ENCODE measurements at regions not wholly inside any gene's neighbourhood (a gene's known extent, or its start where the extent isn't known, plus 50 kb on each side); places are given as distances from the start of the nearest gene placed in this dataset.

GRCh38 chr4:128558896-128559679 lies 250.4 kb upstream of the JADE1 start:
- Mint-ChIP-seq H3K4me3 (ENCODE audit: low read depth) (no peak overlapping the region), H3K9me3 (no peaks in the 10 kb centered on the region), H3K36me3 (ENCODE audit: low read depth) (no peaks in the 10 kb centered on the region), H3K4me1 (ENCODE audit: low read depth) (peaks cover 1% of the 10 kb centered on the region), H3K27ac (no peak overlapping the region), H3K27me3 (ENCODE audit: low read depth) (no peaks in the 10 kb centered on the region)
- intact Hi-C loops (cut with micrococcal nuclease), result loop anchor here (10.0 kb wide), 2 partner anchors 306 to 364 kb away; no protein-coding TSS in a partner anchor
- DNase-seq (ENCODE audit: low spot score), result no peak

- no peaks in the 10 kb centered on the region for H3K9me3 Mint-ChIP-seq
- no peaks in the 10 kb centered on the region for H3K36me3 Mint-ChIP-seq (ENCODE audit: low read depth)
- DNase-seq (ENCODE audit: low spot score), result no peak
- peaks cover 9% of the 10 kb centered on the region for H3K4me1 Mint-ChIP-seq (ENCODE audit: low read depth)
- no peak overlapping the region for H3K27ac Mint-ChIP-seq
- intact Hi-C loops (cut with micrococcal nuclease), result loop anchor here (10.0 kb wide), 2 partner anchors 308 to 362 kb away; no protein-coding TSS in a partner anchor
- H3K4me3 Mint-ChIP-seq (ENCODE audit: low read depth), result no peak overlapping the region
- peaks cover 8% of the 10 kb centered on the region for H3K27me3 Mint-ChIP-seq (ENCODE audit: low read depth)
Observed at GRCh38 chr4:128556756-128557155, 252.7 kb upstream of the JADE1 start.

DNA sequence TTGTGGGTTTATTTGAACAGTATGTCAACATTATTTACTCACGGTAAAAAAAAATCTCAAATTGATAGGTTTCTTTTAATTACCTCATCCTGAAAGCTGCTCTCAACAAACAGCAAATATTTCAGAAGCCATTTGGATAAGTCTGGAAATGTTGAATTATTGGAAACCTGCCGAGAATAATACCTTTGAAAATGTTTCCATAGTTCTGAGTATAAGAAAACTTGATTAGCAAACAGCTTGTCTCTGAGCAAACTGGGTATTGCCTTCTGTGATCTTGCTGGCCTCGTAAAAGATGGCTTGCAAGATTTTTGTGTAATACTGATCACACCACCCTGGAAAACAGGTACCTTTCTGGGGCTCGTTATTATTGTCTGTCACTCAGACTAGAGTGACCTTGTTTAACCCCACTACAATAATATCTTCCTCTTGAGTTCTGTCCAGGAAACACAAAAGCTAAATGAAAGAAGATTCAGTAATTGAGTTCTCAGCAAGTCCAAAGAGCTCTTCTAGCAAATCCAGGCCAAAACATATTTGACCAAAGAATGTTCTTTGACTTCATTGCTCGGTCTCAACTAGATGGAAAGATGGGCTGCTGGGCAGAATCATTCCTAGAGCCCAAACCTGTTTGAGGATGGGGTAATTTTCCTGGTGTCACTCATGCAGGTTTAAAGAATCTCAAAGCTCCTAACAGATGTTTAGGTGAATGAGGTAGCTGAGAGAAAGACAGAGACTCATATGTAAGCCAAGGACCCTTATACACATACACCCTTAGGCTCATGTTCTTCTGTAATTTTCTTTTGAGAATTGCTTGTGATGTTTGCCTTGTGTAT lies 255.6 kb upstream of the JADE1 start:
- H3K36me3 Mint-ChIP-seq (ENCODE audit: low read depth), result no peaks in the 10 kb centered on the region
- H3K27me3 Mint-ChIP-seq (ENCODE audit: low read depth), result peaks cover 28% of the 10 kb centered on the region
- intact Hi-C loops (cut with micrococcal nuclease), result loop anchor here (5.0 to 10.0 kb wide), 4 partner anchors 37 to 359 kb away; no protein-coding TSS in a partner anchor
- no peak for DNase-seq (ENCODE audit: low spot score)
- H3K27ac Mint-ChIP-seq, result no peak overlapping the region
- peak overlapping the region; percentile 87 for H3K4me3 Mint-ChIP-seq (ENCODE audit: low read depth)
- no peaks in the 10 kb centered on the region for H3K9me3 Mint-ChIP-seq
- H3K4me1 Mint-ChIP-seq (ENCODE audit: low read depth), result peaks cover 9% of the 10 kb centered on the region

DNA sequence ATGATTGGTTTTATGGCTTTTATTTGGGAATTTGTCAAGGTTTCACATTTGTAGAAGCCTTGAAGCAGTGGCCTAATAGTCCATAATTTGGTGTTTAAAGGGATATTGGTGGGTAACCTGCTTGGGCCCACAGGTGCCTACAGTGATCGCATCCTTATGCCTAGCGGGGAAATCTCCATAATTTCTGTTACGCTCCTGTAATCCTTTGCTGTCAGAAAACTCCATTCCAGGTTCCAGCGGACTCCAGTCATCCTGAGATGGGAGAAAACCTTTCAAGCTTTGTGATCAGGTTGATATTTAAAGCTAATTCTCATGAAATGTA lies 257.0 kb upstream of the JADE1 start:
- intact Hi-C loops (cut with micrococcal nuclease), result loop anchor here (5.0 to 10.0 kb wide), 4 partner anchors 35 to 358 kb away; no protein-coding TSS in a partner anchor
- no peak for DNase-seq (ENCODE audit: low spot score)
- Mint-ChIP-seq H3K4me3 (ENCODE audit: low read depth) (no peak overlapping the region), H3K36me3 (ENCODE audit: low read depth) (no peaks in the 10 kb centered on the region), H3K4me1 (ENCODE audit: low read depth) (peaks cover 9% of the 10 kb centered on the region), H3K27ac (no peak overlapping the region), H3K27me3 (ENCODE audit: low read depth) (peaks cover 30% of the 10 kb centered on the region), H3K9me3 (no peaks in the 10 kb centered on the region)

DNA sequence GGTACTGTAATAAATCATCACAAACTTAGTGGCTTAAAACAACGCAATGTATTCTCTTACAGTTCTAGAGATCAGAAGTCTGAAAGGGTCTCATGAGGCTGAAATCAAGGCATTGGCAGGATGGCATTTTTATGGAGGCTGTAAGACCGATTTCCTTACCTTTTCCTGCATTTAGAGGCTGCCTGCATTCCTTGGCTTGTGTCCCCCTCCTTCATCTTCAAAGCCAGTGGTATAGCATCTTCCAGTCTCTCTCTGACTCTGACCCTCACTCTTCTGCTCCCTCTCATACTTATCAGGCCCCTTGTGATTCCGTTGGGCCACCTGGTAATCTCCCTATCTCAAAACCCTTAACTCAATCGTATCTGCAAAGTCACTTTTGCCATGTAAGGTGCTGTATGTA lies 258.2 kb upstream of the JADE1 start:
- Mint-ChIP-seq H3K4me1 (ENCODE audit: low read depth) (peaks cover 9% of the 10 kb centered on the region), H3K27me3 (ENCODE audit: low read depth) (peaks cover 33% of the 10 kb centered on the region), H3K36me3 (ENCODE audit: low read depth) (no peaks in the 10 kb centered on the region), H3K9me3 (no peaks in the 10 kb centered on the region), H3K27ac (no peak overlapping the region), H3K4me3 (ENCODE audit: low read depth) (no peak overlapping the region)
- intact Hi-C loops (cut with micrococcal nuclease), result loop anchor here (5.0 to 10.0 kb wide), 4 partner anchors 34 to 356 kb away; no protein-coding TSS in a partner anchor
- no peak for DNase-seq (ENCODE audit: low spot score)

GRCh38 chr4:128550060-128550459 lies 259.4 kb upstream of the JADE1 start:
- Mint-ChIP-seq H3K4me1 (ENCODE audit: low read depth) (peaks cover 9% of the 10 kb centered on the region), H3K27ac (no peak overlapping the region), H3K9me3 (no peaks in the 10 kb centered on the region), H3K27me3 (ENCODE audit: low read depth) (peaks cover 33% of the 10 kb centered on the region), H3K36me3 (ENCODE audit: low read depth) (no peaks in the 10 kb centered on the region), H3K4me3 (ENCODE audit: low read depth) (no peak overlapping the region)
- no peak for DNase-seq (ENCODE audit: low spot score)
- intact Hi-C loops (cut with micrococcal nuclease), result loop anchor here (5.0 to 10.0 kb wide), 4 partner anchors 33 to 355 kb away; no protein-coding TSS in a partner anchor

DNA sequence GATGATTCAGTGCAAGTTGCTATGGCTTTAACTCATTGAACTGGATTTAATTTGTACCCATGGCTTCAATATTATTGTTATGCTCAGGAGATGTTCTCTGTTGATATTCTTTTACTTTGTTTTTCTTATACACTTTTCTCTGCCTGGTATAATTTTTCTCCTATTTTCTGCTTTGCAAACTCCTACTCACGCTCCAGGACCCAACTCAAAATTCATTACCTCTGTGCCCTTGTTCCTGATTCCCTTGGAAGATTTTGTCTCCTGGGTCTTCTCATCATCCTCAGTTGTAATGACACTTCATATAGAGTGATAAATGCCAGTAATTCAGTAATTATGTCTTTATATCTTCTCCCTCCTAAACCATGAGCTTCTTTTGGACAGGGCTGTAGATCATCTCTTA lies 259.9 kb upstream of the JADE1 start:
- Mint-ChIP-seq H3K27me3 (ENCODE audit: low read depth) (peaks cover 33% of the 10 kb centered on the region), H3K36me3 (ENCODE audit: low read depth) (no peaks in the 10 kb centered on the region)
- intact Hi-C loops (cut with micrococcal nuclease), result loop anchor here (5.0 to 10.0 kb wide), 4 partner anchors 32 to 355 kb away; no protein-coding TSS in a partner anchor

DNA sequence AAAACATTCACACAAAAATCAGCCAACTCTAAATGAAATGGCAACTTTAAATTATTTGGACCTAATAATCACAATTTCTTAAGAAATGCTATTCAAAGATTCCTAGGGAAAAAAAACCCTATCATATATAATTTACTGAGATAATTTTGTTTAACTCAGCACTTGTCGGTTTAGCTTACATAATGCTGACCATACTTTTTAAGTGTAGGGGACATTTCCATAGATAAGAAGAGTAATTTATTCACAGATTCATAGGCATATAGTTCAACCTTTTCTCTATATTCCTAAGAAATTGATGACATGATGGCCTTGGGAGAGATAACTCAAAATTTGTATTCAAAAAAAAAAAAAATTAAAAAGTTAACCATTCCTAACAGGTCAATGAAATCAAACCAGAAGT lies 260.8 kb upstream of the PGRMC2 start:
- intact Hi-C loops (cut with micrococcal nuclease), result no loop called here
- Mint-ChIP-seq H3K27ac (no peak overlapping the region), H3K27me3 (ENCODE audit: low read depth) (peaks cover 33% of the 10 kb centered on the region), H3K4me1 (ENCODE audit: low read depth) (peaks cover 4% of the 10 kb centered on the region), H3K4me3 (ENCODE audit: low read depth) (no peak overlapping the region), H3K36me3 (ENCODE audit: low read depth) (no peaks in the 10 kb centered on the region), H3K9me3 (no peaks in the 10 kb centered on the region)
- DNase-seq (ENCODE audit: low spot score), result no peak

More for the DNA sequence above, 259.9 kb upstream of the JADE1 start:
- no peak for DNase-seq (ENCODE audit: low spot score)
- Mint-ChIP-seq H3K4me1 (ENCODE audit: low read depth) (peaks cover 9% of the 10 kb centered on the region), H3K27ac (no peak overlapping the region), H3K4me3 (ENCODE audit: low read depth) (no peak overlapping the region), H3K9me3 (no peaks in the 10 kb centered on the region)

- Mint-ChIP-seq H3K4me1 (ENCODE audit: low read depth) (no peaks in the 10 kb centered on the region), H3K27me3 (ENCODE audit: low read depth) (peaks cover 9% of the 10 kb centered on the region), H3K27ac (no peak overlapping the region), H3K4me3 (ENCODE audit: low read depth) (no peak overlapping the region), H3K36me3 (ENCODE audit: low read depth) (no peaks in the 10 kb centered on the region), H3K9me3 (no peaks in the 10 kb centered on the region)
- intact Hi-C loops (cut with micrococcal nuclease), result no loop called here
- DNase-seq (ENCODE audit: low spot score), result no peak
Observed at GRCh38 chr4:128544272-128544671, 256.7 kb upstream of the PGRMC2 start.

DNA sequence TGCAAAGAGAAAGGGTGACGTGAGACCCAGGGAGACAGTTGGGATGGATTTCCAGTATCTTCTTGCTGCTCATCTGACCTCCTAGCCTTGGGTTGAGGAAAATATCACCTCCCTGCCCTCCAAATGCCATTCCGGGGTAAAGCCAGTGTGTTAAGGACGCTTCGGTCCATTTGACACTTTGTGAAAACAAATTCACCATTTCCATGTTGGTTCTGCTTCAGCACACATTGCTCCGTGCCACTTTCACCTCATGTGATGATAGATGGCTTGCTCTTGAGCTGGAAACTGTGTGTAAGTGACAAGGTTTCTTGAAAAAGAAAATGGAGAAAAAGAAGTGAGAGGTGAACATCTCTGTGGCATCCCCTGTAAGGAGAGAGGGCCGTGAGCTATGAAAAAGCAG lies 256.1 kb upstream of the PGRMC2 start:
- H3K9me3 Mint-ChIP-seq, result no peaks in the 10 kb centered on the region
- no peak overlapping the region for H3K27ac Mint-ChIP-seq
- no peak for DNase-seq (ENCODE audit: low spot score)
- H3K4me3 Mint-ChIP-seq (ENCODE audit: low read depth), result no peak overlapping the region
- H3K27me3 Mint-ChIP-seq (ENCODE audit: low read depth), result peaks cover 4% of the 10 kb centered on the region
- no peaks in the 10 kb centered on the region for H3K36me3 Mint-ChIP-seq (ENCODE audit: low read depth)
- no peaks in the 10 kb centered on the region for H3K4me1 Mint-ChIP-seq (ENCODE audit: low read depth)
- intact Hi-C loops (cut with micrococcal nuclease), result no loop called here

DNA sequence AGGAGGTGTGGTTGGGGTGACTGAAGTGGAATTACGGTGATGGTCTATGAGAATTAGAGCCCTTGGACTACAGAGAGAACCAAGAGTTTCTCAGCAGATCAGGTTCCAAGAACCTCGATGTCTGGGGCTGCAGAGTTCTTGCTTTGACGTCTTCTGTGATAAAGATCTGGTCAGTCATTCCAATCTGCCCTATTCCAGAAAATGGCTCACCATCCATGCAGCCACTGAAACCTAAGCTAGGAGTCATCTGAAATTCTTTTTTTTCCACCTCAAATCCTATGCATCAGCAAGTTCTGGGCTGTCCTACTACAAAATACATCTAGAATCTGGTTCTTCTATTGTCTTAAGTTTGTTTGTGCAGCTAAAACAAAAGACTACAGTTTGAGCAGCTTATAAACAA lies 254.4 kb upstream of the PGRMC2 start:
- H3K36me3 Mint-ChIP-seq (ENCODE audit: low read depth), result no peaks in the 10 kb centered on the region
- DNase-seq (ENCODE audit: low spot score), result no peak
- intact Hi-C loops (cut with micrococcal nuclease), result no loop called here
- H3K27ac Mint-ChIP-seq, result no peak overlapping the region
- no peak overlapping the region for H3K4me3 Mint-ChIP-seq (ENCODE audit: low read depth)
- H3K4me1 Mint-ChIP-seq (ENCODE audit: low read depth), result no peaks in the 10 kb centered on the region
- no peaks in the 10 kb centered on the region for H3K27me3 Mint-ChIP-seq (ENCODE audit: low read depth)
- H3K9me3 Mint-ChIP-seq, result no peaks in the 10 kb centered on the region

DNA sequence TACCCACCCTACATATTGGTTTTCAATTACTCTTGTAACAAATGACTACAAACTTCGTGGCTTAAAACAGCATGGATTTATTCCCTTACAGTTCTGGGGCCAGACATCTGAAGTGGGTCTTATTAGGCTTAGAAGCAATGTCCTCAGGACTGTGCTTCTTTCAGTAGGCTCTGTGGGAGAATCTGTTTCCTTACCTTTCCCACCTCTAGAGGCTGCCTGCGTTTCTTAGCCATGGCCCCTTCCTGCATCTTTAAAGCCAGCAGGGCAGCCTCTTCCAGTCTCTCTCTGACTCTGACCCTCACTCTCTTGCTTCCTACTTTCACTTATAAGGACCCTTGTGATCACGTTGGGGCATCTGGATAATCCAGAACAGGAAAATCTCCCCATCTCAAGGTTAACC lies 252.5 kb upstream of the PGRMC2 start:
- no peak for DNase-seq (ENCODE audit: low spot score)
- no peaks in the 10 kb centered on the region for H3K27me3 Mint-ChIP-seq (ENCODE audit: low read depth)
- intact Hi-C loops (cut with micrococcal nuclease), result no loop called here
- H3K4me1 Mint-ChIP-seq (ENCODE audit: low read depth), result no peaks in the 10 kb centered on the region
- no peaks in the 10 kb centered on the region for H3K36me3 Mint-ChIP-seq (ENCODE audit: low read depth)
- H3K9me3 Mint-ChIP-seq, result no peaks in the 10 kb centered on the region
- no peak overlapping the region for H3K4me3 Mint-ChIP-seq (ENCODE audit: low read depth)
- no peak overlapping the region for H3K27ac Mint-ChIP-seq

All from activated T-helper 2 cell treated with anti-CD3 and anti-CD28 coated beads, Interferon-gamma antibody, Interleukin-2, Interleukin-4, amounts not matched to agents 10 μg/mL and 5 μg/mL and 100 μg/mL, durations not matched to agents 14 hours and 24 hours and 36 hours (primary cell).